ACC112 (cell line): ENCODE measurements at regions not wholly inside any gene's neighbourhood (a gene's known extent, or its start where the extent isn't known, plus 50 kb on each side); places are given as distances from the start of the nearest gene placed in this dataset.

Experiments used
- H2AFZ ChIP-seq: fragments of 200-600 bp; sonication (generic); one replicate; pipeline ENCODE4 v1.6.0; 2017; ENCODE audit warnings: antibody characterized with exemption, low read length; ENCODE audit not compliant: unreplicated experiment
- H3K27ac ChIP-seq: fragments of 200-600 bp; sonication (generic); 2 replicates; pipeline ENCODE4 v1.5.1; 2014; ENCODE audit warnings: low read depth, mild to moderate bottlenecking, antibody characterized with exemption, low read length, moderate library complexity
- H3K27me3 ChIP-seq: fragments of 200-600 bp; sonication (generic); 2 replicates; pipeline ENCODE4 v1.6.1; 2014; ENCODE audit warnings: mild to moderate bottlenecking, antibody characterized with exemption, low read length, moderate library complexity, mixed read lengths; ENCODE audit not compliant: insufficient read depth
- H3K36me3 ChIP-seq: fragments of 200-600 bp; sonication (generic); 2 replicates; pipeline ENCODE4 v1.6.1; 2016; ENCODE audit warnings: mild to moderate bottlenecking, antibody characterized with exemption, low read length, moderate library complexity, mixed read lengths; ENCODE audit not compliant: insufficient read depth
- H3K4me1 ChIP-seq: fragments of 200-600 bp; sonication (generic); one replicate; pipeline ENCODE4 v1.6.1; 2016; ENCODE audit warnings: low read length, mixed read lengths; ENCODE audit not compliant: insufficient read depth, unreplicated experiment, control insufficient read depth
- H3K4me3 ChIP-seq: fragments of 200-600 bp; sonication (generic); 2 replicates; pipeline ENCODE4 v1.5.1; 2014; ENCODE audit warnings: mild to moderate bottlenecking, low read depth, low read length
- H3K79me2 ChIP-seq: fragments of 200-600 bp; sonication (generic); one replicate; pipeline ENCODE4 v1.6.0; 2016; ENCODE audit warnings: low read length; ENCODE audit not compliant: control insufficient read depth, unreplicated experiment, insufficient read depth

GRCh38 chr4:16993956-16994840, 95.8 kb upstream of the LDB2 start:
- no peaks in the 10 kb centered on the region for H3K4me1 ChIP-seq
- H2AFZ ChIP-seq: no peak overlapping the region
- H3K27me3 ChIP-seq: no peaks in the 10 kb centered on the region
- no peak overlapping the region for H3K27ac ChIP-seq
- H3K79me2 ChIP-seq: no peaks in the 10 kb centered on the region
- no peaks in the 10 kb centered on the region for H3K36me3 ChIP-seq
- no peak overlapping the region for H3K4me3 ChIP-seq

- H2AFZ ChIP-seq: no peak overlapping the region
- no peak overlapping the region for H3K4me3 ChIP-seq
- H3K27ac ChIP-seq: no peak overlapping the region
- no peaks in the 10 kb centered on the region for H3K36me3 ChIP-seq
- no peaks in the 10 kb centered on the region for H3K79me2 ChIP-seq
- H3K4me1 ChIP-seq: no peaks in the 10 kb centered on the region
- H3K27me3 ChIP-seq: no peaks in the 10 kb centered on the region
Measured at GRCh38 chr4:16992566-16993225, 94.3 kb upstream of the LDB2 start.

GRCh38 chr4:16991450-16991849, 93.0 kb upstream of the LDB2 start:
- Histone ChIP-seq H3K27me3 (no peaks in the 10 kb centered on the region), H3K36me3 (no peaks in the 10 kb centered on the region), H3K4me1 (no peaks in the 10 kb centered on the region), H3K27ac (no peak overlapping the region), H3K4me3 (no peak overlapping the region), H2AFZ (no peak overlapping the region), H3K79me2 (no peaks in the 10 kb centered on the region)

- Histone ChIP-seq H3K27ac (no peak overlapping the region), H3K36me3 (no peaks in the 10 kb centered on the region), H3K4me1 (no peaks in the 10 kb centered on the region), H3K79me2 (no peaks in the 10 kb centered on the region), H3K27me3 (no peaks in the 10 kb centered on the region), H2AFZ (no peak overlapping the region), H3K4me3 (no peak overlapping the region)
Measured at GRCh38 chr4:16989371-16989770, 90.9 kb upstream of the LDB2 start.

- Histone ChIP-seq H3K27me3 (no peaks in the 10 kb centered on the region), H3K27ac (no peak overlapping the region), H3K4me1 (no peaks in the 10 kb centered on the region), H3K4me3 (no peak overlapping the region), H3K36me3 (no peaks in the 10 kb centered on the region), H2AFZ (no peak overlapping the region), H3K79me2 (no peaks in the 10 kb centered on the region)
Measured at GRCh38 chr4:16988814-16989213, 90.4 kb upstream of the LDB2 start.

- no peak overlapping the region for H2AFZ ChIP-seq
- H3K4me1 ChIP-seq: no peaks in the 10 kb centered on the region
- no peaks in the 10 kb centered on the region for H3K27me3 ChIP-seq
- H3K36me3 ChIP-seq: no peaks in the 10 kb centered on the region
- H3K27ac ChIP-seq: no peak overlapping the region
- no peaks in the 10 kb centered on the region for H3K79me2 ChIP-seq
- no peak overlapping the region for H3K4me3 ChIP-seq
Measured at GRCh38 chr4:16977081-16977480, 78.6 kb upstream of the LDB2 start.

GRCh38 chr4:16969696-16970135, 71.3 kb upstream of the LDB2 start:
- H3K4me1 ChIP-seq: peaks cover 8% of the 10 kb centered on the region
- no peaks in the 10 kb centered on the region for H3K79me2 ChIP-seq
- peak overlapping the region; percentile 2; the same call in 1 of the 2 replicates for H3K27ac ChIP-seq
- H3K36me3 ChIP-seq: no peaks in the 10 kb centered on the region
- no peak overlapping the region for H3K4me3 ChIP-seq
- no peaks in the 10 kb centered on the region for H3K27me3 ChIP-seq
- H2AFZ ChIP-seq: peak overlapping the region; percentile 71

GRCh38 chr4:16967722-16968121, 69.3 kb upstream of the LDB2 start:
- Histone ChIP-seq H3K4me3 (no peak overlapping the region), H3K79me2 (no peaks in the 10 kb centered on the region), H2AFZ (no peak overlapping the region), H3K27me3 (no peaks in the 10 kb centered on the region), H3K27ac (no peak overlapping the region), H3K36me3 (no peaks in the 10 kb centered on the region), H3K4me1 (peaks cover 8% of the 10 kb centered on the region)

GRCh38 chr4:16959305-16959704, 60.9 kb upstream of the LDB2 start:
- no peak overlapping the region for H3K4me3 ChIP-seq
- no peak overlapping the region for H2AFZ ChIP-seq
- no peaks in the 10 kb centered on the region for H3K4me1 ChIP-seq
- H3K27ac ChIP-seq: no peak overlapping the region
- H3K79me2 ChIP-seq: no peaks in the 10 kb centered on the region
- no peaks in the 10 kb centered on the region for H3K36me3 ChIP-seq
- H3K27me3 ChIP-seq: no peaks in the 10 kb centered on the region

GRCh38 chr4:16952896-16953630, 54.6 kb upstream of the LDB2 start:
- Histone ChIP-seq H3K36me3 (no peaks in the 10 kb centered on the region), H2AFZ (peak overlapping the region; percentile 14), H3K27me3 (no peaks in the 10 kb centered on the region), H3K4me1 (no peaks in the 10 kb centered on the region), H3K27ac (no peak overlapping the region), H3K4me3 (peak overlapping the region; percentile 63; the same call in 1 of the 2 replicates), H3K79me2 (no peaks in the 10 kb centered on the region)
